Lower leg skin (tissue), 3 donors: ENCODE measurements at regions not wholly inside any gene's neighbourhood (a gene's known extent, or its start where the extent isn't known, plus 50 kb on each side); places are given as distances from the start of the nearest gene placed in this dataset.

Experiments used
- CTCF ChIP-seq, 3 donors: fragments of 450-650 bp; IDR thresholded peaks; one replicate each; pipeline ENCODE4 v1.5.1; 2016; ENCODE audit warnings: antibody characterized with exemption in 3 of 3, mild to moderate bottlenecking in 3 of 3, moderate library complexity in 2 of 3
- POLR2A ChIP-seq, 2 donors: fragments of 450-650 bp; IDR thresholded peaks; one replicate each; pipeline ENCODE4 v1.6.1; 2016 to 2017; ENCODE audit warnings: antibody characterized with exemption in 2 of 2, mild to moderate bottlenecking in 1 of 2, moderate library complexity in 1 of 2

- TF ChIP-seq POLR2A (IDR thresholded peaks at IDR 0.05), result no peak
- TF ChIP-seq CTCF (IDR thresholded peaks at IDR 0.05), result no peak
Observed at GRCh38 chr20:17161673-17162481, 65.0 kb upstream of the PCSK2 start.
